OCI-LY1 (cell line): ENCODE measurements at regions not wholly inside any gene's neighbourhood (a gene's known extent, or its start where the extent isn't known, plus 50 kb on each side); places are given as distances from the start of the nearest gene placed in this dataset.

Experiments
- CTCF ChIP-seq: fragments of 200-600 bp; sonication (generic), shearing (Covaris generic); IDR thresholded peaks from 2 replicates; pipeline ENCODE4 v1.5.1; 2017; ENCODE audit warnings: mild to moderate bottlenecking, antibody characterized with exemption, low read length, moderate library complexity, mixed read lengths
- EZH2 ChIP-seq: fragments of 200-600 bp; sonication (generic), shearing (Covaris generic); IDR thresholded peaks from 2 replicates; pipeline ENCODE4 v1.8.0; 2017; ENCODE audit warnings: borderline replicate concordance, mixed run types, mild to moderate bottlenecking, antibody characterized with exemption, low read length, moderate library complexity, mixed read lengths

DNA sequence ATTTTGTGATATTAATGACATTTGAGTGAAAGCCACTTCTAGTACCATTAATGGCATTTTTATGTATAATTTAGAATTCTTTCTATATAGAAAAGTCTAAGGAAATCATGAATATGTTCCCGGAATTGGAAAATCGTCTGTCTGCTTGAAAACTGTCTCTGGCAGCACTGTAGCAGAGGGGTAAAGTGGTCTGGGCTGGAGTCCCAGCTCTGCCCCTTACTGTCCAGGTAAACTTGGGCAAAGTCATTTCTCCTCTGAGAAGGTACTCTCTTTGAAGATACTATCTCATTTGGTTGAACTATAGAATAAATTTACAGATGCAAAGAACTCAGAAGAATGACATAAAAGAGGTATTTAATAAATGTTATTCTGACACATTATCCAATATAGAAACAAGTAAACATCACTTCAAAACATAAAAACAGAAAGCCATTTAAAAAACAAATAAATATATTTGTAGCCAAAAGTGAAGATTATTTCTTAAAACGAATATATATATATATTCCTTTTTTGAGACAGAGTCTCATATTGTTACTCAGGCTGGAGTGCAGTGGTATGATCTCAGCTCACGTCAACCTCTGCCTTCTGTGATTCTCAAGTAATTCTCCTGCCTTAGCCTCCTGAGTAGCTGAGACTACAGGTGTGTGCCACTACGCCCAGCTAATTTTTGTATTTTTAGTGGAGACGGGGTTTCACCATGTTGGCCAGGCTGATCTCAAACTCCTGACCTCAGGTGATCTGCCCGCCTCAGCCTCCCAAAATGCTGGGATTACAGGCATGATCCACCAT lies 149.8 kb upstream of the ITGA4 start:
- TF ChIP-seq CTCF: no peak
- TF ChIP-seq EZH2: no peak
